GM19455 (cell line): ENCODE measurements at regions not wholly inside any gene's neighbourhood (a gene's known extent, or its start where the extent isn't known, plus 50 kb on each side); places are given as distances from the start of the nearest gene placed in this dataset.

Experiments
- ATAC-seq: cut with Tn5 transposase; IDR thresholded peaks from one replicate; pipeline ENCODE4 v1.9.1; 2021; ENCODE audit not compliant: unreplicated experiment

DNA sequence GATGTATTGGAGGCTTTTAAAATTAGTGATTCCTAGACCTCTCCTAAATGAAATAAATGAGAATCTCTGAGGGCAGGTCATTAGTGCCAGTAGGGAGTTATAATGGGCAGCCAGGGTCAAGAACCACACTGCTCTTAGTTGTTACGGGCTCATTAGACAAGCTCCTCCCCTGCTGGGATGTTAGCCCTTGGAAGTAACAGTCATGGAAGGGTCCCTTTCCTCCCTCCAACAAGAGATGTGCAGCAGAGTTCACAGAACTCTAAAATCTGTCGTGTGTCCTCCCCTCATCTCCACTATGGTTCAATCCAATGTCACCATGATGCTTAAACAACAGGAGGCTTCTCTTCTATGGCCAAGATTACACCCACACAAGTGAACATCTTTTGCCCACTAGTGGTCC, 419.5 kb downstream of the INSC start:
- no peak for ATAC-seq

DNA sequence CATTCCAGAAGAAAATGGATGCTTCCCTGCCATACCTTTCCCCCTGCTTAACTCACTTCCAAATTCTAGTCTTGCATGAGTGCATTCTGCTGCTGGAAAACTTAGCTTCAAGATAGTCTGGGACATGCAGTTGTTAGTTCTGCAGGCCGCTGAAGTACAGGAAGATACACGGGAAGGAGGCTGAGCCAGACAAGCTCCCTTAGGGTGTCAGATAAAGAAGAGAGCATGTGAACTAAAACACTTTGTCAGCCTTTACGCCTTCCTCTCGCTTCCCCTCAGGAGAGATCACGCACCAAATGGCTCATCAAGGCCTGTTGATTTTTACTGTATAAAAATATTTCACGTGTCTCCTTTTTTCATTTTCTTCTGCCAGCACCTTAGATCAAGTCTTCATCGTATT, 420.7 kb downstream of the INSC start:
- no peak for ATAC-seq

DNA sequence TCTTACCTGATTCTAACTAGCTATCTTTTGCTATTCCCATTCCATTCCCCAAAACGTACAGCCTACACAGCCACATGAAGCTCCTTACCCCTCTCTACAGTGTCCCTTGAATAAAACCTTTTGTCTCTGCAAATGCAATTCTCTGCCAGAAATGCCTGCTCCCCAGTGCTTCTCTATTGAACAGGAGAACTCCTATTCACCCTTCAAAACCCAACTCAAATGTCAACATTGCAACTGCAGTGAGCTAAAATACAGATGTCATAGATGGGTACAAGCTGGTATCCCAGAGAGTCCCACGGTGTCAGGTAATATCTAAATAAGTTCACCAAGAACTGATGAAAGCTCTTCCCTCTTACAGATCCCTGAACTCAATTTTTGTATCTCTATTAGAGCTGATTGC, 421.7 kb downstream of the INSC start:
- ATAC-seq = no peak

DNA sequence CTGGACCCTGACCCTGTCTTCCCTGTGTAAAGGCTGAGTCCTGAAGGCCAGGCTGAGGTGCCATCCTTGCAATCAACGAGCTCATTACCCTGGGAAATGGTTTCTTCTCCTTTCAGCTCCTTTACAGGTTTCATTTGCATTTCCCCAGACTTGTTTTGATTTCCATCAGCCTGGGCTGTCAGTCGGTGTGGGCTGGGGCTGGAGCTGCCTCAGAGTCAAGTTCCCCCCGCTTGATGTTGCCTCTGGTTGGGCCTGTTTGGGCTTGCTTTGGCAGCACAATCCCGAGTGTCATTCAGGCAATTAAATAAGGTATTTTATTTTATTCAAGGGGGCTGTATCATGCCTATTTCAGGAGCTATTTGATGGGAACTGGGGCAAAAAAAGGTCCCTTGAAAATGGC, 424.9 kb downstream of the INSC start:
- no peak for ATAC-seq

DNA sequence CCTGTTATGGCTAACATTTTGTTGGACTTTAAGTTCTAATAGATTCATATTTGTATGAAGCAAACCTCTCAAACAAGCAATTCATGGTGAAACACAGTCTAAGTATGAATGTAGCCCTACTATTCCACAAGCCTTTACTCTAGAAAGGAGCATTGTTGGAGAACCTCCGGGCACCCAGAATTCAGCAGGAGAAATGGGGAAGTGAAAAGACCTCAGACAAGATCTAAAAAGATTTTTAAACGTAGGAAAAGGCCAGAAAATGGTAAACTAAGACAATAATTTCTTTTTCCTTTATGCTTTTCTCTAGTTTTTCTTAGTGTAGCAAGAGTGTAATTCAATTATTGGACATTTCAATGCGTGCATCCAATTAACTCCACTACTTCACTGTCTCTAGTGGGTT, 426.4 kb downstream of the INSC start:
- ATAC-seq = no peak

DNA sequence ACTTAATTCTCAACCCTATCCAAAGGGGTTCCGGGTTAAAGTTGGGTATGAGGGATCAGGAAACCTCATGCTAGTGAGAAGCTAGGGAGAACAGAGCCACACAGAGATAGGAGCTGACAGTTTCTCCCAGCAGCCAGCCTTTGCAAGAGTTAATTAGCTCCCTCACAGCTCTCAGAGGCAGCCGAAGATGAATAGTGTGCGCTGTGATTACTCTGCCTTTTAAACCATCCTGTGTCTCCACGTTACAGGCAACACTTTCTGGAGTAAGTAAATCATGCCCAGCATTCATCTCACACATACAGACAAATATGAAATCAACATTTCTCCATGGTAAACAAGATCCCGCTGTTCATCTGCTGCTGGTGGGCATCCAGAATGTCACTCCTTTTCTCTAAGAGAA, 429.6 kb downstream of the INSC start:
- no peak for ATAC-seq

DNA sequence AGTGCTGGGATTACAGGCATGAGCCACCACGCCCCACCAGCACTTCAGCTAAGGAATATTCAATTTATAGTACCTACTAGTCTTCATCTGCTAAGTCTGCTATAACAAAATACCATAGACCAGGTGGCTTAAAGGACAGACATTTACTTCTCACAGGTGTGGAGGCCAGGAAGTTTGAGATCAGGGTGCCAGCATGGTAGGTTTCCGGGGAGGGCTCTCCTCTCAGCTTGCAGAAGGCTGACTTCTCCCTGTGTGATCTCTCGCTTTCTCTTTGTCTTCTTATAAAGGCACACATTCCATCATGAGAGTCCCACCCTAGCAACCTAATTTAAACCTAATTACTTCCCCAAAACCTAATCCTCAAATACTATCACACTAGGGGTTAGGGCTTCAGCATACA, 433.0 kb downstream of the INSC start:
- no peak for ATAC-seq

DNA sequence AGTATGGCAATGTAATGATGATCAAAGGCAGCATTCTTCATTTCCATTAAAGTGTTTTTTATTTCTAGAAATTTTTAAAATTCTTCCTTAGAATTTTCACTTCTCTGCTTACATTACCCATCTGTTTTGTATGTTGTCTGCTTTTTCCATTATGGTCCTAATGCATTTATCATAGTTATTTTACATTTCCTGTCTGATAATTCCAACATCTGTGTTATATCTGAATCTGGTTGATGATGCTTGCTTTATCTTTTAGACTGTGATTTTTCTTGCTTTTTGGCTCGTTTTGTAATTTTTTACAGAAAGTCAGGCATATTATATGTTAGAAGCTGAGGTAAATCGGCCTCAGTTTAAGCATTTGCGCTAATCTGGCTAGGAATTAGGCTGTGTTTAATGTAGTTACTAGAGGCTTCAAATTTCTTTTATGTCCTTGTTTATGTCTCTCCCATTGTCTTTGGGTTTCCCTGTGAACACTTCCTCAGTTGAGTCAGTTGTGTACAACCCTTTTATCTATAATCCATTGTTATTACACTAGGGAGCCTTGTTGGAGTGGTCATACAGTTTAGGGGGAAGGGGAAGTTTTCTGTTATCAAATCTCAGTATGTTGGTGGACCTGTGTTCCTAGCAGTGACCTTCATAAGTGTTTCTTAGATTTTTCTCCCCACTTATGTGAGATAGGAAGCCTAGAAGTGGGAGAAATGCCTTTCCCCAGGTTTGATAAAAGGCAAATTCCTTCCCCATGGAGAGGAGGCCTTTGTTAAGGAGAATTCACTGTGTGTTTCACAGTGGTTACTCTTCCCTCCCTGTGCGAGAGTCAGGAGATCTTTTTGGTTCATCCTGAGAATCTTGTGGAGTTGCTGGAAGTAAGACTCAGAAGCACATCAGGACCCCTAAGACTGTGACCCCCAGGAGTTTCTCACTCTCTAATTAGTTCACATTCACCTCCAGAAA, 437.5 kb downstream of the INSC start:
- no peak for ATAC-seq

DNA sequence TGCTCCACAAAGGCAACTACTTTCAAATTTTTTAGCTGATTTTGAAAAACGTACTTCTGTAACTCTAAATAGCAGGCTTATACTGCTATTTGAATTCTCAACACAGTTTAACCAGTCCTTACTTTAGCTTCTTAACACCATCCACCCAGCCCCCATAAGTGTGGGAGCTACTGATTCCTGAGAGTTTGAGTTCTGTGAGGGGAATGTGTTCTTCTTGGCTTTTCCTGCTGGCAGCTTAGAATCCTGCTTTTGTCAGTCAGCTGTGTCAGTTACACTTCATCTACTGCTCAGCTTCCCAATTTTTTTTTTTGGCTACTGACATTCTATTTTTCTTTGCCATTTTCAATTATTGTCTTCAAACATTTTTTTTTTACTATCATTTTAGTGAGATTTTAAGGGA, 440.4 kb downstream of the INSC start:
- ATAC-seq = no peak

DNA sequence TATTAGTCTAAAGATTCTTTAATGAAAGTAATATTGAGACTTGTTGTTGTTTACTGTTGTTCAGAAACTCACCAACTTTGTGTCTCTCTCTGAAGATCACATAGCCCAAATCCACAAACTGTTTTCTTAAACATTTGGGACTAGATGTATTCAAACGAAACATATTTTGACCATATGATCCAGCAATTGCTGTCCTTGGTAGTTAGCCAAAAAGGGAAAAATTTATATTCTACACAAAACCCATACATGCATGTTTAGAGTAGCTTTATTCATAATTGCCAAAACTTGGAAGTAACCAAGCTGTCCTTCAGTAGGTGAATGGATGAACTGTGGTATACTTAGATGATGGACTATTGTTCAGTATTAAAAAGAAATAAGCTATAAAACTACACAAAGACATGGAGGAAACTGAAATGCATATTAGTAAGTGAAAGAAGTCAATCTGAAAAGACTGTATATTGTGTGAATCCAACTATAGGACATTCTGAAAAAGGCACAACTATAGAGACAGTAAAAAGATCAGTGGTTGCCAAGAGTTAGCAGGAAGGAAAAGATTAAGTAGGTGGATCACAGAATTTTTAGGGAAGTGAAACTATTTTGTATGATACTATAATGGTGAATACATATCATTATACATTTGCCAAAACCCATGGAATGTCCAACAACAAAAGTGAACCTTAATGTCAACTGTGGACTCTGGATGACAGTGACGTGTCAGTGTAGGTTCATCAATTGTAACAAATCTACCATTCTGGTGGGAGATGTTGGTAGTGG, 442.9 kb downstream of the INSC start:
- ATAC-seq = no peak

DNA sequence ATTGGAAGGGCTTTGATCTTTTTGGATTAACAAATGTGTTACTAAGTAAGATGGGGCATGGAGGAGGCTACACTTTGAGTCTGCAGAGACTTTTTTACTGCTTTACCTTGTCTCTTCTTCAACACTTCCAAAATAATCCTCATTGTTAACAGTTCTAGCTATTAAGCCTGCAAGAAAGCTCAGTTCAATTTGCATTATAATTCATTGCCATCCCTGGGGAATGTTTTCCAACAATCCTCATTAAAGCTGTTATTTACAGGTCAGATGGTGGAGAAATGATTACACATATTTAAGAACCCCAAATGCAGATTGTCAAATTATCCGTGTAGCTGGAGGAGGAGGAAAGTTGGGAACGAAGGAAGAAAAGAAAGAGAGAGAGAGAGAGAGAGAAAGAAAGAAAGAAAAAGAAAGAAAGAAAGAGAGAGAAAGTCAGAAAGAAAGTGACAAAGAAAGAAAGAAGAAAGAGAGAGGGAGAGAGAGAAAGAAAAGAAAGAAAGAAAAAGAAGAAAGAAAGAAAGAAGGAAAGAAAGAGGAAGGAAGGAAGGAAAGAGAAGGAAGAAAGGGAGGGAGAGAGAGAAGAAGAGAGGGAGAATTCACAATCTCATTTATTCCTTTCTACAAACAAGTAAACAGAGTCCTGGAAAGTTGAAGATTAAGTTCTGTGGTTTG, 443.9 kb downstream of the INSC start:
- ATAC-seq = no peak

DNA sequence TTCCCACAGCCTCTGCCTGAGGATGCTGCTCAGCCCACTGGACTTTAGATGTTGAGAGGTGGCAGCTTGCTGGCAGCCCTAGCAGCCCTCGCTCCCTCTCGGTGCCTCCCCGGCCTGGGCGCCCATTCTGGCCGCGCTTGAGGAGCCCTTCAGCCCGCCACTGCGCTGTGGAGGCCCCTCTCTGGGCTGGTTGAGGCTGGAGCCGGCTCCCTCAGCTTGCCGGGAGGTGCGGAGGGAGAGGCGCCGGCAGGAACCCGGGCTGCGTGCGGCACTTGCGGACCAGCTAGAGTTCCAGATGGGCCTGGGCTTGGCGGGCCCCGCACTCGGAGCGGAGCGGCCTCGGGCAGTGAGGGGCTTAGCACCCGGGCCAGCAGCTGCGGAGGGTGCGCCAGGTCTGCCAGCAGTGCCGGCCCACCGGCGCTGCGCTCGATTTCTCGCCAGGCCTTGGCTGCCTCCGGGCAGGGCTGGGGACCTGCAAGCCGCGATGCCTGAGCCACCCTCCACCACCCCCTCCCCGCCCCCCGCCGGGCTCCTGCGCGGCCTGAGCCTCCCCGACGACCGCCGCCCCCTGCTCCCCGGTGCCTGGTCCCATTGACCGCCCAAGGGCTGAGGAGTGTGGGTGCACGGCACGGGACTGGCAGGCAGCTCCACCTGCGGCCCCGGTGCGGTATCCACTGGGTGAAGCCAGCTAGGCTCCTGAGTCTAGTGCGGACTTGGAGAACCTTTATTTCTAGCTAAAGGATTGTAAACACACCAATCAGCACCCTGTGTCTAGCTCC, 446.2 kb downstream of the INSC start:
- ATAC-seq = no peak

DNA sequence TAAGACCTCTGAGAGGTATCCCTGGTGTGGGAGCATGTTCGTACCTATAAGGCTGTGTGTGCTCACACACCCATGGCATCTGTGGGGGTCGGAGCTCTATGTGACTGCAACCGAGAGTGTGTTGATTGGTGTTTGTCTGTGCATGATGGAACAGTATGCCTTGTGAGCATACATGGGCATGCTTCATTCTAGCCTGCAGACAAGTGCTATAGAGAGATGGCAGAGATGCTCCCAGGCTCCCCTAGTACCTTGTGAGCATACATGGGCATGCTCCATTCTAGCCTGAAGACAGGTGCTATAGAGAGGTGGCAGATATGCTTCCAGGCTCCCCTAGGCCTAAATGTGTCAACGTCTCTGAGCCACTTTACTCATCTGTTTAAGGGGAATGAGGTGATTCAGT, 447.5 kb downstream of the INSC start:
- ATAC-seq = no peak

DNA sequence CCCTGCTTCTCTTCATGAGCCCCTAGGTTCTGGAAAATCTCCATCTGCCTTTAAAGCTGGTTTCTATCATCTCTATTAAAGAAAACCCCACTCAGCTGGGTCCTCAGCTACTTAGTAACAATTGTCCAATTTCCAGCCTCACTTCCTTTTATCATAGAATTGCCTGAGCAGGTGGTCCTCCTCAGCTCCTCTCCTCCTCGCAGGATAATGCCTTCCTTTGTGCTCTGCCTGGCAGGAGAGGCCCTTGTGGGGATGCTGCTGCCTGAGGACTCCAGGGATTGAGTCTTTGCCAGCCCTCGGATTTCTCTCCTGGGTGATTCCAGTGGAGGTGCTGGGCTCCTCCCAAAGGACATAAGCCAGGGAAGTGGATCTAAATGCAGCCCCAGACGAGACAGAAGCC, 448.3 kb downstream of the INSC start:
- no peak for ATAC-seq

DNA sequence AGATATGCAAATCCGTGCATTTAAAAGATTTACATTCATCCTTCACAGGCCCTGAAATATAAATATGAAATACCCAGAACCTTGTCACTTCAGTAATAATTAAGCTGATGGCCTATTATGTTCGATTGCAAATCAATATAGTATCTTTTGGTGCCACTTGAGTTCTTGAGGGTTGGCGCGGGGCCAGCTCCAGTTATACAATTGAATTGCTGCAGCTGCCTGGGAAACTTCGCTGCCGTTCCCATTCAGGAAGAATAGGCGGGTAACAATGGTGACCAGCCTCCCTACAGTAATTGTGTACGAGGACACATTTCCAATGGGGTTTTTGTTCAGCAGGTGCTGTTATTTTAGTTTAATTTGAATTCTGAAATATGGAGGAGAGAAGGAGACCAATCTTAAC, 451.2 kb downstream of the INSC start:
- no peak for ATAC-seq

DNA sequence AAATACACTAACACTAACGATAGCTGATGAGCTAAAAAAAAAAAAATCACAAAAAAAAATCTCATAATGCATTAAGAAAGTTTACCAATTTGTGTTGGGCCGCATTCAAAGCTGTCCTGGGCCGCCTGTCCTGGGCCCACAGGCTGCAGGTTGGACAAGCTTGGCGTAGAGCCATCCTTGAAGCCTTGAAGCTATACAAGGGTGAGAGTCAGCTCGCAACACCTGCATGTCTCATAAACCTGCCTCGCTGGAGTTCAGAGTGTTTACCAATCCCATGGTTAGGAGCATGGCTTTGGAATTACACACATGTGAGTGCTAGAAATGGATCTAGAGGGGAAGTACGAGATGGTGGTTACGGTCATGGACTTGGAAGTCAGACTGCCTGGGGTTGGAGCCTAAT, 453.7 kb downstream of the INSC start:
- ATAC-seq = no peak

DNA sequence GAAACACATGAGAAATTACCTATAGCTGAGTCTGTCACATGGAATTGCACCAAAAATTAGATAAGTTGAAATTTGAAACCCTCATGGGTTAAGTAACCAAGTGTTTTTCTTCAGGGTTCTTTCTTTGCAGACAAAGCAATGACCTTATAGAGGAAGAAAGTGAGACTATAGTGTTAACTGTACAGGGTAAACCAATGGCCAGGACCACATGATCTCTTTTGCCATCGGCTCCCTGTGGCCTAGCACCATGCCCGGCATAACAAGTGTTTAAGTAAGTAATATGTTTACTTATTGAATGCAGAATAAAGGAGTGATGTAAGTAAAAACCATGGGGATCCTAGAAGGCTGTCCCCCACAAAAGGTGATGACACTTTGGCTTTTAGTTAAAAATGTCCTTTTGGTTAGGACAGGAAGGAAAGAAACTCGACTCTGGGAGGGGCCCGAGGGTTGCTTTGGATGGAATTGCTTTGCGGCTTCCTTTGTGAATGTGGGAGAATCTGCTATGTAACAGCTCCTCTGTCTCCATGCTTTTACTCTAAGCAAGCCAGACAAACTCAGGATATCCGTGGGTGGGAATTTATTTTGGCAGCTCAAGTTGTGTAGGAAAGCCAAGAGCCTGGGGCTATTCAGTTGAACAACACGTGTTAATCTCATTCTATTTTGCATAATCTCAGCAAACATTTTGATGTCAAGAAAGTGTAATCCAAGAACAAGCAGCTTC, 454.7 kb downstream of the INSC start:
- ATAC-seq = no peak

DNA sequence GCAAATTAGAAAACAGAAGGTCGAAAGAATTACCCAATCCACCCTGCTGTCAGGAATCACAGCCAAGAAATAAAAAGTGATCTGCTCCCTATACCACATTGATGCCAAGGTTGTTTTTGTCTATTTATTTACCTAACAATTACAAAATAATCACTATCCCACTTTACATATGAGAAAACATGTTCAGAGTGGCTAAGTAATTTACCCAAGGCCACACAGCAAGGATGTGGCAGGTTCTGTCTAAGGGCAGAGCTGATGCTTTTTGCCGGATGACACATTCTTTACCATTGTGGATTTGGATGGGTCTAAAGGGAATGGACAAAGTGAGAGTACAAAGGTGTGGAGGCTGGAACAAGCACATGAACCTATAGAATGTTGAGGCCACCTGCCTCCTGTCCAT, 460.7 kb downstream of the INSC start:
- no peak for ATAC-seq

DNA sequence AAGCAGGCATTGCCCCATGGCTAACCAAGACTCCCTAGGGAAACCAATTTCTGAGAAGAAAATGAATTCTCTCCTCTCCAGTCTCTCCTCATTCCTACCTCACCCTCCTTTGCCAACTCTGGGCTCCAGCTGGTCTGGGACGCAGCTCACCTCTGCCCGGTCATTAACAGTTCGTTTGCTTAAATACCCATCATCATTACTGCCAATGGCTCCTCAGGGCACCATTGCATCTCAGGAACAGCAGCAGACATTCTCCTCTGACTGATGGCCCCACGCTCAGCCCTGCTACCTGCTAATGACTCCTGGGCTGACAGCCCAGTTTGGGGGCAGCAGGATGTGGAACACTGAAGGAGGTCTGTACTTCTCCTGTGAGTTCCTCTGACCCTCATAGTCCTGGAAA, 462.0 kb downstream of the INSC start:
- ATAC-seq = no peak

DNA sequence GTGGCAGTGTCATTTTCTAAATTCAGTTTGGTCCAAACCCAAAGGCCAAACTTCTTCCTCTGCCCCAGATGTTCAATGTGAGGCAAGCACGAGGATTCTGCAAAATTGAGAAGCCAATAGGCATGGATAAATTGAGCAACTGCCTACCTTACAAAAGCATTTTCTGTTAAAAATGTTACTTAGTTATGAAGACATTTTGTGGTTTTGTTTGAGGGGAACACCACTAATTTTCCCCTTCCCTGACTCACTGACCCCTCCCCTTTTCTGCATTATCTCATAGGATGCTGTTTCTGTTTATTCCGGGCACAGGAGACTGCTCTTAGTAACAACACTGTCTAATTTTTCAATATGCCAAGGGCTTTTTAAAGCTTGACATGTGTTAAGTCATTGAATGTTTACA, 462.8 kb downstream of the INSC start:
- ATAC-seq = no peak
